IPS-18c (cell line): ENCODE measurements at regions not wholly inside any gene's neighbourhood (a gene's known extent, or its start where the extent isn't known, plus 50 kb on each side); places are given as distances from the start of the nearest gene placed in this dataset.
"Not testable (repeated sequence)": the region's sequence is repeated elsewhere in the genome, so short reads cannot be mapped to it uniquely, and the experiment has no call there.

ENCODE experiments used
- H3K4me3 ChIP-seq: 2 replicates; pipeline ENCODE4 v1.7.0; 2013; ENCODE audit warnings: low read depth, mild to moderate bottlenecking, low read length, moderate library complexity; ENCODE audit not compliant: insufficient read depth
- H3K9me3 ChIP-seq: one replicate; pipeline ENCODE4 v1.6.1; 2013; ENCODE audit warnings: mild to moderate bottlenecking, low read length, moderate library complexity; ENCODE audit not compliant: control insufficient read depth, insufficient read depth

DNA sequence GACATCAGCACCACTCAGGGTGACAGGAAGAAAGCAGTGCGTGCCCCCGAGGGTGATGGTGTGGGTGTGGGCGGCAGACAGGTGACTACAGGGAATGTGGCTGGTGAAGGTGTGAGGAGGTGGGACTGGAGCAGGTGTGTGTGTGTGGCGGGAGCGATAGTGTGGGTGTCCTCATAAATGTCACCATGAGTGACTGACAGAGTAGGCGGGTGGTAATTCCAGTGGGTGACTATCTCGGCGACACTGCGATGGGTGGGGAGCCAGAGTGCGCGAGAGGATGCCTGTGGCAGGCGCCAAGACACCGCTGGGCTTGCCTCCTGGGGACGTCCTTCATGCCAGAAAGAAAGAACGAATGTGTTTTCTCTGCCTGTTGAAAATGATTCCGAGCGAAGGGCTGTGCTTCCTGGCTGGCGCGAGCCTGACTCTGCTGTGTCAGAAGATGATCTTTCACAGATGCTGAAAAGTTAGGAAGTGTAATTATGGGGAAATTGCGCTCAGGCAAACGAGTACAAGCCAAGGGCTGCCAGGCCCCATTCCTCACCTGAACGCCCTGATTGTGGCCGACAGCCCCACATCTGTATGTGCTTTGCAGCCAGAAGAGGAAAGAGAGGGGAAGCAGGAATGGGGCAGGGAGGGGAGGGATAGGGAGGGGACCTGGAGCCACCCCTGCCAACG is 98.8 kb upstream of the CD82 start:
- no peak overlapping the region for H3K4me3 ChIP-seq

DNA sequence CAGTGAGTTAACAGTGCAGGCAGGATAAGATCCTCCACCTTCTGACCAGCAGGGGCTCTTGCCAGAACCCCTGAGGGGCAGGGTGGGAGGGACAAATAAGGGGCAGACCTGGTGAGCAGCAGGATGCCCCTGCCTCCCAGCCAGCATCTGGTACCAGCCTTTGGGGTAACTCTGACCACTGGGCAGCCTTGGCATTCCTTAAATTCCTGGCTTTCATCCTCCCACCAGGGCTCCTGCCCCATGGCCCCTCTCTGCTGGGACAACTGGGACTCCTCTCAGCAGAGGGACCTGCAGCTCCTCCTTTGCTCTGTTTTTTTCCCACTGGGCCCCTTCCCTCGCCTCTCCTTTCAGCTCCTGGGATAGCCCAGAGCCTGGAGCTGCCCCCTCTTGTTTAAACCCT is 98.0 kb upstream of the CD82 start:
- no peak overlapping the region for H3K4me3 ChIP-seq

More for the DNA sequence above, 98.8 kb upstream of the CD82 start:
- peaks cover 7% of the 10 kb centered on the region for H3K9me3 ChIP-seq

GRCh38 chr11:44467931-44468330 is 97.5 kb upstream of the CD82 start:
- Histone ChIP-seq H3K4me3 (no peak overlapping the region), H3K9me3 (peaks cover 7% of the 10 kb centered on the region)

More for the DNA sequence above, 98.0 kb upstream of the CD82 start:
- peaks cover 7% of the 10 kb centered on the region for H3K9me3 ChIP-seq

GRCh38 chr11:44468345-44468988 is 97.0 kb upstream of the CD82 start:
- Histone ChIP-seq H3K4me3 (no peak overlapping the region), H3K9me3 (peaks cover 7% of the 10 kb centered on the region)

DNA sequence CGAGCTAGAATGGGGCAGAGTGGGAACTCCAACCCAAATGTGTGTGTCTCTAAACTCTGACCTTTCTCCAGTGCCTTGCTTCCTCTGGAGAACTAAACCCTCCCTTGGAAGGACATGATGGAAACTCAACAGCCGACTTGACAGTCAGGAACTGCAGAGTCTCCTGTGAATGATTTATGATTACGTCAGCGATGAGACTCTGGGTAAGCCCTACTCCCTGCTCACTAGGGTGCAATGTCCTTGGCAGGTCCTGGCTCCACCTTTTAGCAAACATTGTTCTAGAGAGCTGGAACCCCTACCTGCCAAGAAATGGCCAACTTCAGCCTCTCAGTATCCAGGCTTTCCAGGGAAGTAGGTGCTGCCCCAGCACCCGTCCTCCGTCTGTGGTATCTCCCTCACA is 96.1 kb upstream of the CD82 start:
- peaks cover under 1% of the 10 kb centered on the region for H3K9me3 ChIP-seq
- no peak overlapping the region for H3K4me3 ChIP-seq

- Histone ChIP-seq H3K9me3 (no peaks in the 10 kb centered on the region), H3K4me3 (no peak overlapping the region)
Measured at GRCh38 chr11:44470854-44471253, 94.6 kb upstream of the CD82 start.

DNA sequence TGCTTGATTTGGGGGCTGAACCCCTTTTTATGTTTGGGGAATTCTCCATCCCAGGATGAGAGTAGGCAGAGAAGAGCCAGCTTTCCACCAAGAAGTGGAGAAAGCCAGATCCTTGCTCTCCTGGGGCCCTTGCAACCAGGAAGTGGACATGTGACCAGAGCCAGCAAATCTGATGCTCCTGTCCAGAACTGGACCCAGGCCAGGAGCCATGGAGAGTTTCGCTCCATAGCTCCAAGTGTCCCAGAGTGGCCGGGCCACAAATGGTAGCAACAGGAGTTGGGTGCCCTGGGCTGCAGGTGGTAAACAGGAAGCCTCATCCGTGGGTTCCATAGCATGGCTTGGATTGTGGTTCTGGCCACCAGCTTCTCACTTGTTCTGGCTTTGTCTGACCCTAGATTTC is 93.9 kb upstream of the CD82 start:
- Histone ChIP-seq H3K9me3 (no peaks in the 10 kb centered on the region), H3K4me3 (no peak overlapping the region)

- H3K4me3 ChIP-seq, result no peak overlapping the region
Measured at GRCh38 chr11:44472916-44473315, 92.5 kb upstream of the CD82 start.

DNA sequence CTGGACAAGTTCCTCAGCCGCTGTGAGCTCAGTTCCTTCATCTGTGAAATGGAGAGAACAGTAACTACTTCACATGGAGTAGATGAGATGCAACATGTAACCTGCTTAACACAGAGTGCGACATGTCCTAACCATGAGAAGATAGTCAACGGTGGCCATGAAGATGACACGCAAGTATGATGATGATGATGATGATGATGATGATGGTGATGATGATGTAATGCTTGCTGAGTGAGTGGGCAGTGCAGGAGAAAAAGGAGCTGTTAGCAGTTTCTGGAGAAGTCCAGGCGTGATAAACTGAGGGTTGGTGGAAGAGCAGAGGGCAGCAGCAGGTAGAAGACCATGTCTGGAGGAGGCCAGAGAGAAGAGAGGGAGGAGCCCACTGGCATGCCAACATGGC is 90.8 kb upstream of the CD82 start:
- Histone ChIP-seq H3K9me3 (no peaks in the 10 kb centered on the region), H3K4me3 (no peak overlapping the region)

More at GRCh38 chr11:44472916-44473315, 92.5 kb upstream of the CD82 start:
- no peaks in the 10 kb centered on the region for H3K9me3 ChIP-seq

GRCh38 chr11:44475114-44475686 is 90.3 kb upstream of the CD82 start:
- Histone ChIP-seq H3K9me3 (no peaks in the 10 kb centered on the region), H3K4me3 (no peak overlapping the region)

DNA sequence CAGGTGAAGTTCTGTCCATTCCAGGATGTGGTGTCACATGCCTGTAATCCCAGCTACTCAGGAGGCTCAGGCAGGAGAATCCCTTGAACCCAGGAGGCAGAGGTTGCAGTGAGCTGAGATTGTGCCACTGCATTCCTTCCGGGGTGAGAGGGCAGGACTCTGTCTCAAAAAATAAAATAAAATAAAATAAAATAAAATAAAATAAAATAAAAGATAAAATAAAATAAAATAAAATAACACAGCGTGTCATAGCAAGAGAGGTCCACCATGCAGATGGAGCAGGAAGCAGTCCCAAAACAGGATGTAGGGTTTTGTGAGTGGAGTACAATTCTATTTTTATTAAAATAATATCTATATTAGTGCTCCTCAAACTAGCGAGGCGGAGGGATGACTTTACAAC is 83.1 kb upstream of the CD82 start:
- H3K9me3 ChIP-seq, H3K4me3 ChIP-seq: not testable (repeated sequence)

- H3K9me3 ChIP-seq, result no peaks in the 10 kb centered on the region
Measured at GRCh38 chr11:44483919-44484610, 81.4 kb upstream of the CD82 start.

DNA sequence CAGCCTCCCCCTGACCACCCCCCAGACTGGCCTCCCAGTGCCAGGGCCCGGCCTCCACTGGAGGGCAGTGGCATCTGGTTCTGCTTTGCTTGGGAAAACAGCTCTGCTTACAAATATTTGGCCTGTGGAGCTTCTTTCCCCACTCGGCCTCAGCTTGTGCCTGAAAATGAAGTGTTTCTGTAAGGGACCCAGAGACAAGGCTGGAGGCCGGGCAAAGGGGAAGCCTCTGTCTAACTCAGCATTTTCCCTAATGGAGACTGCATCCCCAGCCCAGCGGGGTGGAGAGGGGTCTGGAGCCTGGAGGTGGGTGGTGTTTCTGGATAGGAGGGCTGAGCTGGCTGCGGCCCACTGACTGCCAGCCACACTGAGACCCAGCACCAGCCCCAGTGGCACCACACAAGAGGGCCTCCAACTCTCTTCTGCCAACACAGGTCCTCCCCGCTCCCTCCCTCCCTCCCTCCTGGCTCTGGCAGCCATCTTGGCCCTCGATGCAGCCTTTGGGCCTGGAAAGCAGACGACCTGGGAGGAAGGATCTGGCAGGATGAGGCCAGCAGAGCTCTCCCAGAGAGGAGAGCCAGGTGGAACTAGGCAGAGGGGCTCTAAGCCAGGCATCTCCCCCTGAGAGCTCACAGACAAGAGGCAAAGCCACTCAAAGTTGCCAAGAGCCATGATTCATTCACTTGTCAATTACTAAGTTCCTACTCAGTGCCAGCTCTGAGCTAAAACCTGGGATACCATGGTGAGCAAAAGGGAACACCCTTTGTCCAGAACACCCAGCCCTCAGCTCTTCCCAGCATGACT is 77.1 kb upstream of the CD82 start:
- H3K4me3 ChIP-seq, result no peak overlapping the region
- H3K9me3 ChIP-seq, result no peaks in the 10 kb centered on the region

More at GRCh38 chr11:44483919-44484610, 81.4 kb upstream of the CD82 start:
- no peak overlapping the region for H3K4me3 ChIP-seq

DNA sequence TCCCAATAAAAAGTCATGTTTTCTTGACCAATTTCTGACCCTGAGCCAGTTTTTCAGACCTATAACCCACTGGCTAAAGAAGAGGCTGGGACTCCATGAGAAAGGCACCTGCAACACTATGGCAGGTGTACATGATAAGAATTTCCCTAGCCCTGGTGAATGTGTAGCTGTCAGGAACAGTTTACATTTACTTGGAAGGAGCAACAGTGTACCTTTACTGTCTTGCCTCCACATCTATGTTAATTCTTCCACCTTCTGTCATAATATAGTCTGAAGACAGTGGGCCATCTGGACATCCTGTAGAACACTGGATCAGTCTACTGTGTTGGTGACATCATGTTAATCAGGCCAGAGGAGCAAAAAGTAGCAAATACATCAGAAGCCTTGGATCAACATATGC is 72.1 kb upstream of the CD82 start:
- H3K9me3 ChIP-seq, result no peaks in the 10 kb centered on the region
- H3K4me3 ChIP-seq, result no peak overlapping the region

- H3K4me3 ChIP-seq, result no peak overlapping the region
- no peaks in the 10 kb centered on the region for H3K9me3 ChIP-seq
Measured at GRCh38 chr11:44493930-44494329, 71.5 kb upstream of the CD82 start.

DNA sequence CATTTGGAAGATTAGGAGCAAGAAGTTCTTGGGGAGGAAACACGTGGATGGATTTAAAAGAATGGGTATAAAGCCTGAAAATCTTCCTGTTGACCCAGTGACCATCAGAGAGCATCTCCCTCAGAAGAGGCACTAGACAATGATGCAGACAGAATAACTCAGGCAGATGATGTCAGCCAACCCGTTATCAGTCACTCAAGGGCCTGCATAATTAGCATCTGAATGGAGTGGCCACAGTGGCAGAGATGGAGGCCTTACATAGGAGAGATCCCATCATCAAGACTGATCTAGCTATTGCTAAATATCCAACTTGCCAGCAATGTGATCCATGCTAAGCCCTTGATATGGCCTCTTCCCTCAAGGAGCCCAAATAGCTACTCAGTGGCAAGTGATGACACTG is 70.7 kb upstream of the CD82 start:
- Histone ChIP-seq H3K9me3 (no peaks in the 10 kb centered on the region), H3K4me3 (no peak overlapping the region)

DNA sequence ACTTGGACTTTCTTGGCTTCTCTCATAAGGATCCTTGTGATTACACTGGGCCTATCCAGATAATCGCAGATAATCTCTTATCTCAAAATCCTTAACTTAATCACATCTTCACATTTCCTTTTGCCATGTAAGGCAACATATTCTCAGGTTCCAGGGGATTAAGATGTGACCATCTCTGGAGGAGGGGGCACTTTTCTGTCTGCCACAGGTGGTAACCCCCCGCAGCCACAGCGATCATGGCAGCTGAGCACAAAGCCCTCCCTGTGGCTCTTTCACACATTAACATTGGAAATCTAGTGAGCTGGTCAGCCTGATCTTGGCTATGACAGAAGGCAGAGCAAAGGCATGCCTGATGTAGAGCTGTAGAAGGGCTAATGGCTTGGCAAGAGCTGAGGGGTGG is 69.1 kb upstream of the CD82 start:
- H3K4me3 ChIP-seq, result no peak overlapping the region
- H3K9me3 ChIP-seq, result no peaks in the 10 kb centered on the region
